HG02870 (cell line): ENCODE measurements at regions not wholly inside any gene's neighbourhood (a gene's known extent, or its start where the extent isn't known, plus 50 kb on each side); places are given as distances from the start of the nearest gene placed in this dataset.
"Not testable (repeated sequence)": the region's sequence is repeated elsewhere in the genome, so short reads cannot be mapped to it uniquely, and the experiment has no call there.

Experiments used
- ATAC-seq: cut with Tn5 transposase; IDR thresholded peaks from one replicate; pipeline ENCODE4 v1.9.1; 2021; ENCODE audit warnings: mild to moderate bottlenecking, moderate library complexity; ENCODE audit not compliant: unreplicated experiment

GRCh38 chr4:148893095-148893494, 450.9 kb upstream of the NR3C2 start:
- no peak for ATAC-seq

GRCh38 chr4:148883891-148884290, 441.7 kb upstream of the NR3C2 start:
- no peak for ATAC-seq

GRCh38 chr4:148883435-148883834, 441.2 kb upstream of the NR3C2 start:
- ATAC-seq: no peak

GRCh38 chr4:148881860-148882643, 439.8 kb upstream of the NR3C2 start:
- ATAC-seq: no peak

- ATAC-seq: no peak
Measured at GRCh38 chr4:148874331-148874730, 432.1 kb upstream of the NR3C2 start.

- ATAC-seq: no peak
Measured at GRCh38 chr4:148868191-148868590, 426.0 kb upstream of the NR3C2 start.

GRCh38 chr4:148866666-148867065, 424.5 kb upstream of the NR3C2 start:
- no peak for ATAC-seq

- no peak for ATAC-seq
Measured at GRCh38 chr4:148857973-148858534, 415.8 kb upstream of the NR3C2 start.

- no peak for ATAC-seq
Measured at GRCh38 chr4:148857239-148857972, 415.2 kb upstream of the NR3C2 start.

- ATAC-seq: no peak
Measured at GRCh38 chr4:148854203-148854602, 412.0 kb upstream of the NR3C2 start.

GRCh38 chr4:148852092-148852699, 410.0 kb upstream of the NR3C2 start:
- ATAC-seq: no peak

GRCh38 chr4:148850257-148850995, 408.2 kb upstream of the NR3C2 start:
- no peak for ATAC-seq

- ATAC-seq: no peak
Measured at GRCh38 chr4:148849581-148849980, 407.4 kb upstream of the NR3C2 start.

GRCh38 chr4:148847544-148848255, 405.5 kb upstream of the NR3C2 start:
- no peak for ATAC-seq

GRCh38 chr4:148845609-148846008, 403.4 kb upstream of the NR3C2 start:
- ATAC-seq: no peak

- ATAC-seq: no peak
Measured at GRCh38 chr4:148843625-148844024, 401.4 kb upstream of the NR3C2 start.

- ATAC-seq: no peak
Measured at GRCh38 chr4:148842843-148843242, 400.6 kb upstream of the NR3C2 start.

GRCh38 chr4:148837571-148837970, 395.4 kb upstream of the NR3C2 start:
- not testable (repeated sequence) for ATAC-seq

GRCh38 chr4:148834804-148835631, 392.8 kb upstream of the NR3C2 start:
- no peak for ATAC-seq
